Breast epithelium (tissue), 4 donors: ENCODE measurements at regions not wholly inside any gene's neighbourhood (a gene's known extent, or its start where the extent isn't known, plus 50 kb on each side); places are given as distances from the start of the nearest gene placed in this dataset.

ENCODE experiments used
- DNase-seq, 2 donors: peaks; one replicate each; pipeline ENCODE4 v3.0.0-alpha.2; 2019; ENCODE audit warnings: low spot score in 2 of 2
- H3K27ac ChIP-seq, 2 donors: fragments of 200-600 bp; sonication (generic) in 1 of 2; one replicate each; pipeline ENCODE4 v1.5.1; 2016 to 2019; ENCODE audit warnings: mild to moderate bottlenecking in 1 of 2
- H3K27me3 ChIP-seq, 2 donors: fragments of 200-600 bp; sonication (generic) in 1 of 2; one replicate each; pipeline versions ENCODE4 v1.5.1 to v1.6.0; 2017 to 2019; ENCODE audit warnings: control low read depth in 1 of 2, mild to moderate bottlenecking in 1 of 2
- H3K36me3 ChIP-seq: fragments of 200-600 bp; one replicate; pipeline ENCODE4 v1.5.1; 2019
- H3K4me1 ChIP-seq, 2 donors: fragments of 200-600 bp; sonication (generic); one replicate each; pipeline ENCODE4 v1.5.1; 2016 to 2019; ENCODE audit warnings: control low read depth in 1 of 2
- H3K4me3 ChIP-seq, 3 donors: fragments of 200-600 bp; sonication (generic); 1 replicate in 2 of 3; 2 replicates in 1 of 3; pipeline ENCODE4 v1.5.1; 2016 to 2019; ENCODE audit warnings: mild to moderate bottlenecking in 3 of 3, moderate library complexity in 2 of 3
- H3K9me3 ChIP-seq, 2 donors: fragments of 200-600 bp; sonication (generic) in 1 of 2; one replicate each; pipeline ENCODE4 v1.5.1; 2016 to 2019; ENCODE audit warnings: control low read depth in 1 of 2
- CTCF ChIP-seq, 3 donors: fragments of 450-650 bp; IDR thresholded peaks; one replicate each; pipeline ENCODE4 v1.5.1; 2016 to 2017; ENCODE audit warnings: antibody characterized with exemption in 3 of 3, mild to moderate bottlenecking in 3 of 3, moderate library complexity in 3 of 3
- POLR2A ChIP-seq: fragments of 450-650 bp; IDR thresholded peaks from one replicate; pipeline ENCODE4 v1.6.1; 2016; ENCODE audit warnings: antibody characterized with exemption, mild to moderate bottlenecking, moderate library complexity
- POLR2AphosphoS5 ChIP-seq, 3 donors: sonication (generic); formaldehyde crosslinking; IDR thresholded peaks; one replicate each; pipeline ENCODE4 v1.6.1; 2017; ENCODE audit warnings: antibody characterized with exemption in 3 of 3
- intact Hi-C: fragments of 100-400 bp; cut with DNase I; formaldehyde crosslinking; loops from one replicate; pipeline ENCODE4 v1.15.1; 2023; ENCODE audit warnings: low total_unique reads

- no peak for DNase-seq
- H3K36me3 ChIP-seq: no peaks in the 10 kb centered on the region
- intact Hi-C loops: no loop called here
- H3K4me1 ChIP-seq: no peaks in the 10 kb centered on the region
- no peak for TF ChIP-seq POLR2AphosphoS5 (IDR thresholded peaks at IDR 0.05)
- H3K9me3 ChIP-seq: no peaks in the 10 kb centered on the region
- H3K27me3 ChIP-seq: no peaks in the 10 kb centered on the region
- H3K27ac ChIP-seq: no peak overlapping the region
- H3K4me3 ChIP-seq: no peak overlapping the region
Measured at GRCh38 chr14:65867333-65867732, 454.8 kb downstream of the FUT8 start.

- Histone ChIP-seq H3K9me3 (peaks cover 0 to 3% of the 10 kb centered on the region in 2 donors), H3K27me3 (no peaks in the 10 kb centered on the region), H3K36me3 (no peaks in the 10 kb centered on the region), H3K4me3 (no peak overlapping the region), H3K27ac (no peak overlapping the region), H3K4me1 (no peaks in the 10 kb centered on the region)
- no peak for TF ChIP-seq POLR2AphosphoS5 (IDR thresholded peaks at IDR 0.05)
- TF ChIP-seq POLR2A: no peak
- no peak for TF ChIP-seq CTCF (IDR thresholded peaks at IDR 0.05)
- DNase-seq: no peak
- intact Hi-C loops: no loop called here
Measured at GRCh38 chr14:65872536-65872935, 460.0 kb downstream of the FUT8 start.

GRCh38 chr14:65877166-65877565 lies 464.6 kb downstream of the FUT8 start:
- H3K27me3 ChIP-seq: no peaks in the 10 kb centered on the region
- no peak overlapping the region for H3K4me3 ChIP-seq
- H3K9me3 ChIP-seq: peaks cover 0 to 6% of the 10 kb centered on the region in 2 donors
- DNase-seq: no peak
- no peak overlapping the region for H3K27ac ChIP-seq
- TF ChIP-seq POLR2A: no peak
- H3K36me3 ChIP-seq: no peaks in the 10 kb centered on the region
- no peaks in the 10 kb centered on the region for H3K4me1 ChIP-seq
- intact Hi-C loops: no loop called here

- Histone ChIP-seq H3K27me3 (no peaks in the 10 kb centered on the region), H3K36me3 (no peaks in the 10 kb centered on the region), H3K4me1 (no peaks in the 10 kb centered on the region), H3K27ac (no peak overlapping the region), H3K4me3 (no peak overlapping the region), H3K9me3 (peaks cover 0 to 9% of the 10 kb centered on the region in 2 donors)
- intact Hi-C loops: no loop called here
- no peak for DNase-seq
- TF ChIP-seq POLR2A: no peak
- no peak for TF ChIP-seq POLR2AphosphoS5 (IDR thresholded peaks at IDR 0.05)
- TF ChIP-seq CTCF (IDR thresholded peaks at IDR 0.05): no peak
Measured at GRCh38 chr14:65877624-65878023, 465.1 kb downstream of the FUT8 start.

- Histone ChIP-seq H3K4me1 (no peaks in the 10 kb centered on the region), H3K27me3 (no peaks in the 10 kb centered on the region), H3K9me3 (peaks cover 0 to 9% of the 10 kb centered on the region in 2 donors), H3K27ac (no peak overlapping the region), H3K4me3 (no peak overlapping the region), H3K36me3 (no peaks in the 10 kb centered on the region)
- TF ChIP-seq POLR2A (no peak), POLR2AphosphoS5 (IDR thresholded peaks at IDR 0.05) (no peak), CTCF (IDR thresholded peaks at IDR 0.05) (no peak)
- DNase-seq: no peak
- intact Hi-C loops: no loop called here
Measured at GRCh38 chr14:65878586-65878985, 466.1 kb downstream of the FUT8 start.

- no peaks in the 10 kb centered on the region for H3K4me1 ChIP-seq
- TF ChIP-seq CTCF (IDR thresholded peaks at IDR 0.05) (no peak), POLR2AphosphoS5 (IDR thresholded peaks at IDR 0.05) (no peak), POLR2A (no peak)
Measured at GRCh38 chr14:65879248-65880009, 466.9 kb downstream of the FUT8 start.

More at GRCh38 chr14:65879248-65880009, 466.9 kb downstream of the FUT8 start:
- no peak overlapping the region for H3K27ac ChIP-seq
- intact Hi-C loops: no loop called here
- H3K9me3 ChIP-seq: peaks cover 0 to 9% of the 10 kb centered on the region in 2 donors
- H3K36me3 ChIP-seq: no peaks in the 10 kb centered on the region
- no peak overlapping the region for H3K4me3 ChIP-seq
- no peaks in the 10 kb centered on the region for H3K27me3 ChIP-seq
- DNase-seq: no peak
